HCT116 (cell line): ENCODE measurements at regions not wholly inside any gene's neighbourhood (a gene's known extent, or its start where the extent isn't known, plus 50 kb on each side); places are given as distances from the start of the nearest gene placed in this dataset.

Source experiments
- ATAC-seq: fragments of 200-7000 bp; cut with Tn5 transposase; 2 replicates; pipeline ENCODE4 v1.9.1; 2020; ENCODE audit warnings: mild to moderate bottlenecking, moderate library complexity
- BruUV-seq: library from RNA; stranded (reverse); fragments of 400-500 nt; replicated peaks from 2 replicates; lab custom pipeline; 2021; lab: Mats Ljungman, UMichigan
- CTCF ChIA-PET: fragments of 300-600 bp; sonication (Branson Sonifier 250); formaldehyde crosslinking; loops from one replicate; lab custom pipeline; 2021; ENCODE audit warnings: antibody characterized with exemption; lab: Charles Lee
- POLR2A ChIA-PET: fragments of 300-600, 350-600 bp; sonication (Branson Sonifier 250); formaldehyde crosslinking; loops from one replicate; lab custom pipeline; 2021; ENCODE audit warnings: antibody characterized with exemption; lab: Charles Lee
- RAD21 ChIA-PET, 2 experiments: fragments of 300-600 bp; sonication (Branson Sonifier 250); formaldehyde crosslinking; loops; one replicate each; lab custom pipeline; 2023; ENCODE audit warnings: low total read pairs in 2 of 2; ENCODE audit not compliant: uncharacterized antibody in 2 of 2, unreplicated experiment in 2 of 2, low non-redundant PET in 1 of 2; lab: Charles Lee
- DNase-seq: peaks from one replicate; pipeline ENCODE4 v3.0.0-alpha.2; 2010; ENCODE audit warnings: low read depth, low spot score
- H2AFZ ChIP-seq: fragments of 200-600 bp; shearing (Covaris generic), sonication (generic); 2 replicates; pipeline ENCODE4 v1.6.1; 2017; ENCODE audit warnings: low read depth, mixed run types, mixed read lengths, antibody characterized with exemption, low read length; ENCODE audit not compliant: poor library complexity, severe bottlenecking
- H3K27ac ChIP-seq: 2 replicates; pipeline ENCODE4 v1.5.1; 2012; ENCODE audit warnings: low read depth, low read length
- H3K27me3 ChIP-seq: fragments of 200-600 bp; sonication (generic); 2 replicates; pipeline ENCODE4 v1.6.1; 2016; ENCODE audit warnings: mixed run types, low read length, mixed read lengths; ENCODE audit not compliant: insufficient read depth
- H3K36me3 ChIP-seq, 2 experiments: fragments of 200-500 bp in 1 of 2; fragments of 200-600 bp in 1 of 2; sonication (Bioruptor generic) in 1 of 2; sonication (generic) in 1 of 2; 2 replicates each; pipeline versions ENCODE4 v1.5.1 to v1.6.1; 2014 to 2016; ENCODE audit warnings: low read length in 2 of 2, inconsistent platforms in 1 of 2, mixed read lengths in 1 of 2, mixed run types in 1 of 2; ENCODE audit not compliant: insufficient read depth in 2 of 2, control insufficient read depth in 1 of 2
- H3K4me1 ChIP-seq, 2 experiments: fragments of 200-600 bp in 1 of 2; sonication (generic) in 1 of 2; 2 replicates each; pipeline versions ENCODE4 v1.5.1 to v1.6.1; 2012 to 2017; ENCODE audit warnings: low read length in 2 of 2, inconsistent platforms in 1 of 2, mild to moderate bottlenecking in 1 of 2, mixed read lengths in 1 of 2, mixed run types in 1 of 2, moderate library complexity in 1 of 2; ENCODE audit not compliant: insufficient read depth in 2 of 2, control insufficient read depth in 1 of 2
- H3K4me2 ChIP-seq: fragments of 200-600 bp; sonication (generic); 2 replicates; pipeline ENCODE4 v1.6.1; 2017; ENCODE audit warnings: mixed run types, low read length, mixed read lengths
- H3K4me3 ChIP-seq, 2 experiments: fragments of 200-600 bp in 1 of 2; sonication (generic) in 1 of 2; replicated peaks in 1 of 2; 2 replicates each; pipeline ENCODE4 v1.5.1; 2011 to 2016; ENCODE audit warnings: low read length in 2 of 2, control low read depth in 1 of 2, low read depth in 1 of 2, mild to moderate bottlenecking in 1 of 2, mixed read lengths in 1 of 2, mixed run types in 1 of 2
- H3K79me2 ChIP-seq: fragments of 200-600 bp; sonication (generic); 2 replicates; pipeline ENCODE4 v1.6.1; 2017; ENCODE audit warnings: mild to moderate bottlenecking, mixed run types, low read length, moderate library complexity, mixed read lengths; ENCODE audit not compliant: insufficient read depth
- H3K9ac ChIP-seq: fragments of 200-600 bp; sonication (generic); 2 replicates; pipeline ENCODE4 v1.6.1; 2016; ENCODE audit warnings: low read length, mixed read lengths
- H3K9me2 ChIP-seq: fragments of 200-600 bp; sonication (generic), shearing (Covaris generic); 2 replicates; pipeline ENCODE4 v1.6.1; 2017; ENCODE audit warnings: mixed run types, mild to moderate bottlenecking, moderate library complexity; ENCODE audit not compliant: insufficient read depth
- H3K9me3 ChIP-seq, 2 experiments: fragments of 200-500 bp in 1 of 2; fragments of 200-600 bp in 1 of 2; sonication (Bioruptor generic) in 1 of 2; sonication (generic) in 1 of 2; 2 replicates each; pipeline ENCODE4 v1.6.1; 2014 to 2017; ENCODE audit warnings: low read length in 2 of 2, mixed read lengths in 2 of 2, inconsistent platforms in 1 of 2, low read depth in 1 of 2, mild to moderate bottlenecking in 1 of 2, mixed run types in 1 of 2, moderate library complexity in 1 of 2; ENCODE audit not compliant: control insufficient read depth in 1 of 2, insufficient read depth in 1 of 2
- H4K20me1 ChIP-seq: fragments of 200-600 bp; sonication (generic), shearing (Covaris generic); 2 replicates; pipeline ENCODE4 v1.6.1; 2017; ENCODE audit warnings: mixed run types, mild to moderate bottlenecking, moderate library complexity; ENCODE audit not compliant: insufficient read depth
- ATF3 ChIP-seq: IDR thresholded peaks from 2 replicates; pipeline ENCODE4 v1.6.1; 2012
- CTCF ChIP-seq, 3 experiments: fragments of 200-600 bp in 1 of 3; sonication (generic) in 1 of 3; IDR thresholded peaks in 2 of 3; conservative IDR thresholded peaks in 1 of 3; 2 replicates each; pipeline ENCODE4 v1.5.1; 2012 to 2017; ENCODE audit warnings: low read depth in 2 of 3, low read length in 2 of 3, antibody characterized with exemption in 1 of 3, borderline replicate concordance in 1 of 3, control low read depth in 1 of 3, mild to moderate bottlenecking in 1 of 3, mixed read lengths in 1 of 3, mixed run types in 1 of 3, moderate library complexity in 1 of 3; ENCODE audit not compliant: insufficient read depth in 1 of 3
- EGR1 ChIP-seq: IDR thresholded peaks from 2 replicates; pipeline ENCODE4 v1.6.1; 2012; ENCODE audit warnings: low read depth
- ELF1 ChIP-seq: IDR thresholded peaks from 2 replicates; pipeline ENCODE4 v1.6.1; 2012; ENCODE audit warnings: low read depth, borderline replicate concordance
- EZH2 ChIP-seq: fragments of 200-600 bp; sonication (generic); IDR thresholded peaks from 2 replicates; pipeline ENCODE4 v1.6.1; 2017; ENCODE audit warnings: antibody characterized with exemption, mixed run types
- EZH2phosphoT487 ChIP-seq: fragments of 200-600 bp; IDR thresholded peaks from 2 replicates; pipeline ENCODE4 v1.6.1; 2018; ENCODE audit warnings: antibody characterized with exemption, borderline replicate concordance
- FOSL1 ChIP-seq: IDR thresholded peaks from 2 replicates; pipeline ENCODE4 v1.6.1; 2012; ENCODE audit warnings: low read depth
- JUND ChIP-seq: IDR thresholded peaks from 2 replicates; pipeline ENCODE4 v1.6.1; 2012
- MAX ChIP-seq: IDR thresholded peaks from 2 replicates; pipeline ENCODE4 v1.6.1; 2012
- POLR2A ChIP-seq: IDR thresholded peaks from 2 replicates; pipeline ENCODE4 v1.7.0; 2011; ENCODE audit warnings: borderline replicate concordance; ENCODE audit not compliant: insufficient read depth, insufficient read length; ENCODE audit errors: extremely low read depth
- POLR2AphosphoS5 ChIP-seq: IDR thresholded peaks from 2 replicates; pipeline ENCODE4 v1.6.1; 2011; ENCODE audit warnings: mild to moderate bottlenecking, low read depth, low read length, moderate library complexity
- REST ChIP-seq: IDR thresholded peaks from 2 replicates; pipeline ENCODE4 v1.6.1; 2012; ENCODE audit warnings: low read depth
- SIN3A ChIP-seq: IDR thresholded peaks from 2 replicates; pipeline ENCODE4 v1.6.1; 2012; ENCODE audit warnings: low read depth
- SRF ChIP-seq: IDR thresholded peaks from 2 replicates; pipeline ENCODE4 v1.6.1; 2012; ENCODE audit warnings: low read depth
- TCF7L2 ChIP-seq: IDR thresholded peaks from 2 replicates; pipeline ENCODE4 v1.7.0; 2011; ENCODE audit warnings: borderline replicate concordance, inconsistent platforms; ENCODE audit not compliant: insufficient read depth, insufficient read length; ENCODE audit errors: extremely low read depth
- ZBTB33 ChIP-seq: IDR thresholded peaks from 2 replicates; pipeline ENCODE4 v1.6.1; 2011; ENCODE audit warnings: mild to moderate bottlenecking, low read length, moderate library complexity; ENCODE audit not compliant: insufficient replicate concordance; ENCODE audit errors: extremely low read depth
- ZFX ChIP-seq: fragments of 450-650 bp; IDR thresholded peaks from 2 replicates; pipeline ENCODE4 v1.6.1; 2017
- ZNF274 ChIP-seq: fragments of 200-500 bp; sonication (Bioruptor generic); IDR thresholded peaks from 2 replicates; pipeline ENCODE4 v1.6.1; 2014; ENCODE audit warnings: mild to moderate bottlenecking, low read depth, low read length, inconsistent platforms
- intact Hi-C: fragments of 100-400 bp; cut with micrococcal nuclease; formaldehyde crosslinking; loops from 2 replicates; pipeline ENCODE4 v1.10.0; 2022

- RAD21 ChIA-PET = no interaction called here
- TF ChIP-seq TCF7L2 (no peak), EGR1 (no peak), FOSL1 (no peak), ELF1 (no peak), ZNF274 (no peak), SRF (no peak), MAX (no peak), ZBTB33 (no peak), POLR2A (no peak), ATF3 (no peak), ZFX (no peak), POLR2AphosphoS5 (no peak), EZH2phosphoT487 (no peak), REST (no peak), EZH2 (no peak), JUND (no peak), CTCF (IDR thresholded peaks at IDR 0.05 in 2 of 3, conservative IDR thresholded peaks at IDR 0.05 in 1 of 3; ENCODE audit: borderline replicate concordance in 1 of 3, insufficient read depth in 1 of 3, low read depth in 2 of 3, low read length in 2 of 3) (no peak), SIN3A (no peak)
- no peak overlapping the region for H3K27ac ChIP-seq
- no peak overlapping the region for H3K4me2 ChIP-seq
- H3K4me3 ChIP-seq = no peak overlapping the region
- POLR2A ChIA-PET = no interaction called here
- H3K9me2 ChIP-seq = no peaks in the 10 kb centered on the region
- H3K36me3 ChIP-seq = no peaks in the 10 kb centered on the region
- H3K9me3 ChIP-seq = no peaks in the 10 kb centered on the region
- no peak overlapping the region for H3K9ac ChIP-seq
- no TSS peak for BruUV-seq
- H2AFZ ChIP-seq = no peak overlapping the region
- H3K27me3 ChIP-seq = no peaks in the 10 kb centered on the region
- H3K79me2 ChIP-seq = no peaks in the 10 kb centered on the region
- no peaks in the 10 kb centered on the region for H4K20me1 ChIP-seq
- intact Hi-C loops = no loop called here
- CTCF ChIA-PET = no interaction called here
- no peaks in the 10 kb centered on the region for H3K4me1 ChIP-seq
- no peak for ATAC-seq
- no peak for DNase-seq
Observed at GRCh38 chr5:116864157-116864837, 289.7 kb upstream of the SEMA6A start.
